GM23338 (cell line): ENCODE measurements at regions not wholly inside any gene's neighbourhood (a gene's known extent, or its start where the extent isn't known, plus 50 kb on each side); places are given as distances from the start of the nearest gene placed in this dataset.

ENCODE experiments used
- ATAC-seq: fragments of 200-7000 bp; cut with Tn5 transposase; 3 replicates; pipeline ENCODE4 v1.9.1; 2020
- DNase-seq: peaks from one replicate; pipeline ENCODE4 v3.0.0-alpha.2; 2015; ENCODE audit warnings: low spot score
- H2AFZ ChIP-seq: fragments of 200-600 bp; sonication (generic); 2 replicates; pipeline ENCODE4 v1.8.0; 2016; ENCODE audit warnings: antibody characterized with exemption, mild to moderate bottlenecking, moderate library complexity
- H3F3A ChIP-seq: fragments of 200-600 bp; sonication (generic); replicated peaks from 2 replicates; pipeline ENCODE4 v1.8.0; 2017; ENCODE audit warnings: antibody characterized with exemption, mixed run types, low read depth
- H3K27ac ChIP-seq: fragments of 200-600 bp; sonication (generic); 2 replicates; pipeline ENCODE4 v1.6.1; 2016; ENCODE audit warnings: low read depth
- H3K27me3 ChIP-seq: fragments of 200-600 bp; sonication (generic); 2 replicates; pipeline ENCODE4 v1.8.0; 2016; ENCODE audit warnings: mild to moderate bottlenecking, mixed run types, moderate library complexity; ENCODE audit not compliant: insufficient read depth
- H3K36me3 ChIP-seq: fragments of 200-600 bp; sonication (generic); 2 replicates; pipeline ENCODE4 v1.8.0; 2016; ENCODE audit warnings: mild to moderate bottlenecking; ENCODE audit not compliant: insufficient read depth
- H3K4me1 ChIP-seq: fragments of 200-600 bp; sonication (generic); 2 replicates; pipeline ENCODE4 v1.8.0; 2016; ENCODE audit warnings: mild to moderate bottlenecking, moderate library complexity; ENCODE audit not compliant: insufficient read depth
- H3K4me2 ChIP-seq: fragments of 200-600 bp; sonication (generic); 2 replicates; pipeline ENCODE4 v1.7.1; 2017; ENCODE audit warnings: mixed run types
- H3K4me3 ChIP-seq: fragments of 200-600 bp; sonication (generic); 2 replicates; pipeline ENCODE4 v1.6.1; 2016; ENCODE audit warnings: mixed run types
- H3K79me2 ChIP-seq: fragments of 200-600 bp; sonication (generic); replicated peaks from 2 replicates; pipeline ENCODE4 v1.8.0; 2017; ENCODE audit warnings: mild to moderate bottlenecking; ENCODE audit not compliant: insufficient read depth
- H3K9me2 ChIP-seq: fragments of 200-600 bp; sonication (generic); 2 replicates; pipeline ENCODE4 v1.8.0; 2017; ENCODE audit not compliant: insufficient read depth
- H4K20me1 ChIP-seq: fragments of 200-600 bp; sonication (generic); replicated peaks from 2 replicates; pipeline ENCODE4 v1.8.0; 2017; ENCODE audit warnings: mild to moderate bottlenecking; ENCODE audit not compliant: insufficient read depth
- H3K27ac Mint-ChIP-seq: 2 replicates; pipeline ENCODE4 v1.8.0; 2020; ENCODE audit warnings: inconsistent platforms, mild to moderate bottlenecking, moderate library complexity, mixed read lengths
- H3K27me3 Mint-ChIP-seq: 3 replicates; pipeline ENCODE4 v1.8.0; 2022; ENCODE audit warnings: low read depth, mild to moderate bottlenecking, moderate library complexity, mixed read lengths, inconsistent platforms; ENCODE audit not compliant: insufficient read depth, poor library complexity
- H3K36me3 Mint-ChIP-seq: 3 replicates; pipeline ENCODE4 v1.8.0; 2021; ENCODE audit warnings: low read depth, mild to moderate bottlenecking, inconsistent platforms, moderate library complexity, mixed read lengths
- H3K4me1 Mint-ChIP-seq: 3 replicates; pipeline ENCODE4 v1.8.0; 2020; ENCODE audit warnings: mild to moderate bottlenecking, inconsistent platforms, mixed read lengths
- H3K4me3 Mint-ChIP-seq: 3 replicates; pipeline ENCODE4 v1.8.0; 2021; ENCODE audit warnings: moderate library complexity, mild to moderate bottlenecking, inconsistent platforms, mixed read lengths
- H3K9me3 Mint-ChIP-seq: 3 replicates; pipeline ENCODE4 v1.8.0; 2020; ENCODE audit warnings: moderate library complexity, mild to moderate bottlenecking, inconsistent platforms, mixed read lengths
- CREB1 ChIP-seq: fragments of 250-450 bp; sonication (Bioruptor Pico); IDR thresholded peaks from 2 replicates; pipeline ENCODE4 v1.5.0; 2020; ENCODE audit warnings: low read depth, mild to moderate bottlenecking, moderate library complexity
- CTCF ChIP-seq, 2 experiments: fragments of 200-600 bp in 1 of 2; sonication (generic) in 1 of 2; conservative IDR thresholded peaks; 2 replicates each; pipeline versions ENCODE4 v1.5.1 to v1.6.1; 2016 to 2017; ENCODE audit warnings: antibody characterized with exemption in 2 of 2, low read depth in 2 of 2, mild to moderate bottlenecking in 2 of 2, moderate library complexity in 1 of 2
- ETS1 ChIP-seq: IDR thresholded peaks from 2 replicates; pipeline ENCODE4 v1.6.1; 2016; ENCODE audit warnings: antibody characterized with exemption
- EZH2 ChIP-seq: fragments of 200-600 bp; sonication (generic); IDR thresholded peaks from one replicate; pipeline ENCODE4 v1.8.0; 2017; ENCODE audit warnings: antibody characterized with exemption, mild to moderate bottlenecking, low read depth; ENCODE audit not compliant: unreplicated experiment
- EZH2phosphoT487 ChIP-seq: fragments of 200-600 bp; sonication (generic); IDR thresholded peaks from one replicate; pipeline ENCODE4 v1.8.1; 2018; ENCODE audit warnings: antibody characterized with exemption; ENCODE audit not compliant: unreplicated experiment
- JUNB ChIP-seq: IDR thresholded peaks from one replicate; pipeline ENCODE4 v1.6.1; 2016; ENCODE audit warnings: antibody characterized with exemption; ENCODE audit not compliant: unreplicated experiment
- POLR2AphosphoS5 ChIP-seq: IDR thresholded peaks from 2 replicates; pipeline ENCODE4 v1.6.1; 2016; ENCODE audit warnings: antibody characterized with exemption, low read depth
- STAT1 ChIP-seq: IDR thresholded peaks from one replicate; pipeline ENCODE4 v1.6.1; 2016; ENCODE audit warnings: antibody characterized with exemption; ENCODE audit not compliant: unreplicated experiment
- ZNF114 ChIP-seq: fragments of 250-450 bp; sonication (Bioruptor Pico); IDR thresholded peaks from 2 replicates; pipeline ENCODE4 v1.5.0; 2020; ENCODE audit warnings: mild to moderate bottlenecking, moderate library complexity
- ZNF331 ChIP-seq: fragments of 250-450 bp; sonication (Bioruptor Pico); IDR thresholded peaks from 2 replicates; pipeline ENCODE4 v1.5.0; 2020; ENCODE audit warnings: low read depth, mild to moderate bottlenecking, moderate library complexity
- TF ChIP-seq, protein P1 (sequence below): IDR thresholded peaks from one replicate; pipeline ENCODE4 v1.6.1; 2018; ENCODE audit warnings: antibody characterized with exemption; ENCODE audit not compliant: unreplicated experiment

DNA sequence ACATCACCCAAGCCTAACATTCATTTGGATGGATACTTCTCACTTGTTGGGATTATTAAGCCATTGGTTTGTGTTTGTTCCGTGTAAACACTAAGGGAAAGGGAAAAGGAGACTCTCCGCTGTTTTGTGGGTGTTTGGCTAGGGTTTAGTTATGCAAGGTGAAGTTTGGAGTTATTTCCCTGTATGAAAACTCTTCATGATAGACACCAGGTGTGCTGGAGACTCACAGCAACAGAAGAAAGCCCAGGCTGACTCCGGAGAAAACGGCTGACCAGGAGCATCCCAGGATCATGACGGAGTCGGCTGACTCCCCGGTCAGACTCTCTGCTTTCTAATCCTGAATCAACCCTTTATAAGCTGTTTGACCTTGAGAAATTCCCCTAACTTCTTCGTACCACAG is 94.1 kb upstream of the KLF6 start:
- Mint-ChIP-seq H3K27me3 (peaks cover 6% of the 10 kb centered on the region), H3K4me1 (peaks cover 10% of the 10 kb centered on the region), H3K9me3 (peaks cover 5% of the 10 kb centered on the region; the same call in 2 of the 3 replicates), H3K27ac (no peak overlapping the region), H3K36me3 (peaks cover 7% of the 10 kb centered on the region; the same call in 2 of the 3 replicates), H3K4me3 (no peak overlapping the region)
- Histone ChIP-seq H3K79me2 (no peaks in the 10 kb centered on the region), H3K36me3 (no peaks in the 10 kb centered on the region), H4K20me1 (no peaks in the 10 kb centered on the region), H3K27me3 (no peaks in the 10 kb centered on the region), H3K4me2 (no peak overlapping the region), H3K4me3 (no peak overlapping the region), H3K4me1 (peaks cover 19% of the 10 kb centered on the region), H3K9me2 (0 out of 2 replicates have a peak, but pooled peaks cover 12% of the 10 kb centered on the region), H2AFZ (peak overlapping the region; percentile 54; the same call in 1 of the 2 replicates), H3K27ac (no peak overlapping the region), H3F3A (no peaks in the 10 kb centered on the region)
- no peak for ATAC-seq
- TF ChIP-seq POLR2AphosphoS5 (no peak), EZH2 (no peak), JUNB (no peak), ZNF114 (CRISPR knock-in tag) (no peak), ETS1 (no peak), CREB1 (CRISPR knock-in tag) (no peak), ZNF331 (CRISPR knock-in tag) (no peak), STAT1 (no peak), CTCF (conservative IDR thresholded peaks at IDR 0.05; ENCODE audit: low read depth in 2 of 2) (no peak), EZH2phosphoT487 (no peak)
- TF ChIP-seq, protein P1, sequence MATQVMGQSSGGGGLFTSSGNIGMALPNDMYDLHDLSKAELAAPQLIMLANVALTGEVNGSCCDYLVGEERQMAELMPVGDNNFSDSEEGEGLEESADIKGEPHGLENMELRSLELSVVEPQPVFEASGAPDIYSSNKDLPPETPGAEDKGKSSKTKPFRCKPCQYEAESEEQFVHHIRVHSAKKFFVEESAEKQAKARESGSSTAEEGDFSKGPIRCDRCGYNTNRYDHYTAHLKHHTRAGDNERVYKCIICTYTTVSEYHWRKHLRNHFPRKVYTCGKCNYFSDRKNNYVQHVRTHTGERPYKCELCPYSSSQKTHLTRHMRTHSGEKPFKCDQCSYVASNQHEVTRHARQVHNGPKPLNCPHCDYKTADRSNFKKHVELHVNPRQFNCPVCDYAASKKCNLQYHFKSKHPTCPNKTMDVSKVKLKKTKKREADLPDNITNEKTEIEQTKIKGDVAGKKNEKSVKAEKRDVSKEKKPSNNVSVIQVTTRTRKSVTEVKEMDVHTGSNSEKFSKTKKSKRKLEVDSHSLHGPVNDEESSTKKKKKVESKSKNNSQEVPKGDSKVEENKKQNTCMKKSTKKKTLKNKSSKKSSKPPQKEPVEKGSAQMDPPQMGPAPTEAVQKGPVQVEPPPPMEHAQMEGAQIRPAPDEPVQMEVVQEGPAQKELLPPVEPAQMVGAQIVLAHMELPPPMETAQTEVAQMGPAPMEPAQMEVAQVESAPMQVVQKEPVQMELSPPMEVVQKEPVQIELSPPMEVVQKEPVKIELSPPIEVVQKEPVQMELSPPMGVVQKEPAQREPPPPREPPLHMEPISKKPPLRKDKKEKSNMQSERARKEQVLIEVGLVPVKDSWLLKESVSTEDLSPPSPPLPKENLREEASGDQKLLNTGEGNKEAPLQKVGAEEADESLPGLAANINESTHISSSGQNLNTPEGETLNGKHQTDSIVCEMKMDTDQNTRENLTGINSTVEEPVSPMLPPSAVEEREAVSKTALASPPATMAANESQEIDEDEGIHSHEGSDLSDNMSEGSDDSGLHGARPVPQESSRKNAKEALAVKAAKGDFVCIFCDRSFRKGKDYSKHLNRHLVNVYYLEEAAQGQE = no peak
- DNase-seq = no peak
